Inflammatory macrophage (primary cell): ENCODE measurements at regions not wholly inside any gene's neighbourhood (a gene's known extent, or its start where the extent isn't known, plus 50 kb on each side); places are given as distances from the start of the nearest gene placed in this dataset.
A peak's percentile ranks its signal among the peaks of the same experiment; 100 is the strongest.
"Not testable (repeated sequence)": the region's sequence is repeated elsewhere in the genome, so short reads cannot be mapped to it uniquely, and the experiment has no call there.

ENCODE experiments used
- DNase-seq, 2 donors: peaks; one replicate each; pipeline ENCODE4 v3.0.0-alpha.2; 2020 to 2022

- not testable (repeated sequence) for DNase-seq
These were observed 166.5 kb downstream of the ADRA2C start for GRCh38 chr4:3932734-3933133.

GRCh38 chr4:3935406-3935805, 169.2 kb downstream of the ADRA2C start:
- DNase-seq, result not testable (repeated sequence)

- no peak for DNase-seq
These were observed 170.0 kb downstream of the ADRA2C start for GRCh38 chr4:3936184-3936583.

- not testable (repeated sequence) for DNase-seq
These were observed 171.8 kb downstream of the ADRA2C start for GRCh38 chr4:3937849-3938562.

GRCh38 chr4:3938676-3939075, 172.5 kb downstream of the ADRA2C start:
- not testable (repeated sequence) for DNase-seq

- DNase-seq, result not testable (repeated sequence)
These were observed 173.9 kb downstream of the ADRA2C start for GRCh38 chr4:3939954-3940591.

- not testable (repeated sequence) for DNase-seq
These were observed 175.7 kb downstream of the ADRA2C start for GRCh38 chr4:3941735-3942522.

- DNase-seq, result peak; percentile 35 to 45
These were observed 176.4 kb downstream of the ADRA2C start for GRCh38 chr4:3942569-3942971.

- DNase-seq, result not testable (repeated sequence)
These were observed 176.9 kb downstream of the ADRA2C start for GRCh38 chr4:3943051-3943450.

- DNase-seq, result no peak
These were observed 179.5 kb downstream of the ADRA2C start for GRCh38 chr4:3945511-3946290.

GRCh38 chr4:3946553-3946952, 180.4 kb downstream of the ADRA2C start:
- DNase-seq, result not testable (repeated sequence)

- not testable (repeated sequence) for DNase-seq
These were observed 181.6 kb downstream of the ADRA2C start for GRCh38 chr4:3947761-3948160.

- not testable (repeated sequence) for DNase-seq
These were observed 182.0 kb downstream of the ADRA2C start for GRCh38 chr4:3948210-3948609.

GRCh38 chr4:3949916-3950315, 183.7 kb downstream of the ADRA2C start:
- DNase-seq, result peak; percentile 12 to 55

GRCh38 chr4:3952443-3953139, 186.4 kb downstream of the ADRA2C start:
- not testable (repeated sequence) for DNase-seq

- not testable (repeated sequence) for DNase-seq
These were observed 186.9 kb downstream of the ADRA2C start for GRCh38 chr4:3953140-3953489.

- peak; percentile 60 to 77 for DNase-seq
These were observed 188.5 kb downstream of the ADRA2C start for GRCh38 chr4:3954540-3955320.

- DNase-seq, result peak; percentile 98 to 99
These were observed 189.4 kb downstream of the ADRA2C start for GRCh38 chr4:3955321-3956164.

GRCh38 chr4:3956165-3956867, 190.1 kb downstream of the ADRA2C start:
- peak in 1 of 2 donors; percentile 2 for DNase-seq
